Endothelial cell of umbilical vein (primary cell): ENCODE measurements at regions not wholly inside any gene's neighbourhood (a gene's known extent, or its start where the extent isn't known, plus 50 kb on each side); places are given as distances from the start of the nearest gene placed in this dataset.

Experiments used
- BruUV-seq: library from RNA; stranded (reverse); fragments of 400-500 nt; replicated peaks from 2 replicates; lab custom pipeline; 2021; lab: Mats Ljungman, UMichigan
- CTCF ChIA-PET: fragments of 300-600, 350-600 bp; sonication (Branson Sonifier 250); formaldehyde crosslinking; loops from one replicate; lab custom pipeline; 2021; ENCODE audit warnings: antibody characterized with exemption, inconsistent platforms; lab: Charles Lee
- POLR2A ChIA-PET: fragments of 300-600, 350-600 bp; sonication (Branson Sonifier 250); formaldehyde crosslinking; loops from one replicate; lab custom pipeline; 2021; ENCODE audit warnings: antibody characterized with exemption, inconsistent platforms; lab: Charles Lee
- DNase-seq: peaks from one replicate; pipeline ENCODE4 v3.0.0-alpha.2; 2011; ENCODE audit warnings: low read depth, low spot score
- FAIRE-seq: peaks from 2 replicates; lab custom pipeline; 2011; peaks lifted over from hg19 to GRCh38; lab: Jason Lieb, UNC
- H2AFZ ChIP-seq: 2 replicates; pipeline ENCODE4 v1.6.0; 2012; ENCODE audit warnings: low read depth, low read length, control low read depth, inconsistent platforms
- H3K27ac ChIP-seq: 2 replicates; pipeline ENCODE4 v1.5.1; 2011; ENCODE audit warnings: low read depth, mild to moderate bottlenecking, control low read depth, low read length, moderate library complexity; ENCODE audit not compliant: insufficient read depth
- H3K27me3 ChIP-seq, 2 experiments: 2 replicates each; pipeline versions ENCODE4 v1.6.0 to v1.6.1; 2011; ENCODE audit warnings: low read length in 2 of 2, mixed read lengths in 1 of 2; ENCODE audit not compliant: control insufficient read depth in 2 of 2, insufficient read depth in 2 of 2
- H3K36me3 ChIP-seq, 2 experiments: 2 replicates in 1 of 2; 3 replicates in 1 of 2; pipeline ENCODE4 v1.5.1; 2011; ENCODE audit warnings: low read length in 2 of 2, mild to moderate bottlenecking in 1 of 2, moderate library complexity in 1 of 2; ENCODE audit not compliant: control insufficient read depth in 2 of 2, insufficient read depth in 2 of 2; ENCODE audit errors: extremely low read depth in 1 of 2
- H3K4me1 ChIP-seq: 3 replicates; pipeline ENCODE4 v1.5.1; 2011; ENCODE audit warnings: mild to moderate bottlenecking, low read length; ENCODE audit not compliant: control insufficient read depth, insufficient read depth; ENCODE audit errors: extremely low read depth
- H3K4me2 ChIP-seq: 2 replicates; pipeline ENCODE4 v1.6.1; 2011; ENCODE audit warnings: low read length, control low read depth, mixed read lengths; ENCODE audit not compliant: insufficient read depth
- H3K4me3 ChIP-seq, 3 experiments: fragments of 200-600 bp in 1 of 3; sonication (generic), shearing (Covaris generic) in 1 of 3; replicated peaks in 1 of 3; 2 replicates each; pipeline ENCODE4 v1.5.1; 2011 to 2016; ENCODE audit warnings: control low read depth in 3 of 3, low read length in 3 of 3, mild to moderate bottlenecking in 2 of 3, inconsistent platforms in 1 of 3, low read depth in 1 of 3, moderate library complexity in 1 of 3; ENCODE audit not compliant: insufficient read depth in 1 of 3
- H3K79me2 ChIP-seq: 2 replicates; pipeline ENCODE4 v1.6.0; 2012; ENCODE audit warnings: low read length, inconsistent platforms; ENCODE audit not compliant: control insufficient read depth, insufficient read depth
- H3K9ac ChIP-seq: replicated peaks from 2 replicates; pipeline ENCODE3; 2011; ENCODE audit warnings: low read length, control low read depth; ENCODE audit not compliant: insufficient read depth; ENCODE audit errors: extremely low read depth
- H3K9me1 ChIP-seq: replicated peaks from 3 replicates; pipeline ENCODE4 v1.6.0; 2011; ENCODE audit warnings: mild to moderate bottlenecking, low read length; ENCODE audit not compliant: control insufficient read depth, insufficient read depth; ENCODE audit errors: extremely low read depth
- H3K9me3 ChIP-seq: replicated peaks from 2 replicates; pipeline ENCODE4 v1.5.1; 2012; ENCODE audit warnings: low read length, inconsistent platforms; ENCODE audit not compliant: control insufficient read depth, insufficient read depth
- H4K20me1 ChIP-seq: replicated peaks from 2 replicates; pipeline ENCODE3; 2011; ENCODE audit warnings: mild to moderate bottlenecking, low read length; ENCODE audit not compliant: control insufficient read depth, insufficient read depth; ENCODE audit errors: extremely low read depth
- EZH2 ChIP-seq: IDR thresholded peaks from 2 replicates; pipeline ENCODE4 v1.6.1; 2012; ENCODE audit warnings: borderline replicate concordance, low read depth, mild to moderate bottlenecking, moderate library complexity, low read length, inconsistent platforms; ENCODE audit not compliant: severe bottlenecking
- FOS ChIP-seq: IDR thresholded peaks from 2 replicates; pipeline ENCODE4 v1.6.1; 2011; ENCODE audit warnings: mild to moderate bottlenecking, low read length, moderate library complexity, borderline replicate concordance; ENCODE audit not compliant: insufficient read depth
- GATA2 ChIP-seq: IDR thresholded peaks from 2 replicates; pipeline ENCODE4 v1.7.0; 2011; ENCODE audit warnings: low read depth, mild to moderate bottlenecking, moderate library complexity, mixed read lengths, low read length; ENCODE audit not compliant: insufficient read length, insufficient read depth
- JUN ChIP-seq: IDR thresholded peaks from 2 replicates; pipeline ENCODE4 v1.6.1; 2011; ENCODE audit warnings: borderline replicate concordance, low read depth; ENCODE audit not compliant: insufficient read length, insufficient read depth
- MAX ChIP-seq: IDR thresholded peaks from 2 replicates; pipeline ENCODE4 v1.6.1; 2011; ENCODE audit not compliant: insufficient read depth, insufficient read length
- MYC ChIP-seq: IDR thresholded peaks from one replicate; pipeline ENCODE4 v1.6.1; 2011; ENCODE audit warnings: mild to moderate bottlenecking, low read depth, low read length
- POLR2A ChIP-seq: IDR thresholded peaks from 2 replicates; pipeline ENCODE4 v1.6.1; 2012; ENCODE audit warnings: low read depth, mild to moderate bottlenecking, control low read depth, low read length
- POLR2AphosphoS5 ChIP-seq: IDR thresholded peaks from 2 replicates; pipeline ENCODE4 v1.6.1; 2012; ENCODE audit warnings: low read depth, mild to moderate bottlenecking, control low read depth, low read length, moderate library complexity; ENCODE audit not compliant: insufficient read depth
- dilution Hi-C: fragments of 300-500 bp; cut with MboI; formaldehyde crosslinking; loops from one replicate; pipeline ENCODE4 v1.15.0; 2019; ENCODE audit warnings: low sequenced_read_pairs; ENCODE audit not compliant: extremely low pct_ligation_motif_present
- intact Hi-C: fragments of 100-400 bp; cut with micrococcal nuclease; formaldehyde crosslinking; loops from one replicate; pipeline ENCODE4 v1.10.0; 2022
- TF ChIP-seq, protein P1 (sequence below), 2 donors: IDR thresholded peaks; 1 replicate in 1 of 2; 2 replicates in 1 of 2; pipeline ENCODE4 v1.5.1; 2011; ENCODE audit warnings: low read length in 2 of 2, mild to moderate bottlenecking in 2 of 2, moderate library complexity in 2 of 2, control low read depth in 1 of 2, inconsistent platforms in 1 of 2, low read depth in 1 of 2; ENCODE audit not compliant: insufficient read depth in 1 of 2; ENCODE audit errors: extremely low read depth in 1 of 2

DNA sequence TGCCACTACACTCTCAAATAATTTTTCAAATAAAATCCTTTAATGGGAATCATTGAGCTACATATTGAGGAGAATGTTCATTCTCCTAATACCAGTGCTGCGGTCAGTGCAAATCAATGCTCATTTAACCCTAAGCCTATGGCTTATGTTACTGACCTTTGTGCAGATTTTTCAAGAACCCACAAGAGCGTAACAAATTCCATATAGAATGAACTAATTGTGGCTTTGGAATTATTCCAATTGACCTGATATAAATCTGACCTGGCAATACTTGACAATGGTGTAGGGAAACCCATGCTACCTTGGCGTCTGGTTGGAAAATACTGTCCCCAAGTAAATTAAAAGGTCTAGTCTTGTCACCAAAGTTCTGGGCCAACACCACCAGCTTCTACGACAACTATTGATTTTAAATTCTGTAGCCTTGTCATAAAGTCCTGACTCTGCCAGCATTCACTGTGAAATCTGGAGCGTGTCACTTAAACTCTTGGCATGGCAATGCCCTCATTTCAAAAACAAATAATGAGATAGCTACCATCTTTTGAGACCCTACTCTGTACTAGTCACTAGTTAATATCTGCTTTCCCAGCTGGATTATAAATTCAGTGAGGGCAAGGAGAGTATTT, 320.9 kb downstream of the AHR start:
- Histone ChIP-seq H3K79me2 (no peaks in the 10 kb centered on the region), H3K27ac (no peak overlapping the region), H3K4me3 (no peak overlapping the region), H3K4me2 (no peak overlapping the region), H4K20me1 (no peaks in the 10 kb centered on the region), H3K4me1 (no peaks in the 10 kb centered on the region), H3K9me3 (no peaks in the 10 kb centered on the region), H3K27me3 (no peaks in the 10 kb centered on the region), H2AFZ (no peak overlapping the region), H3K9me1 (no peaks in the 10 kb centered on the region), H3K36me3 (no peaks in the 10 kb centered on the region), H3K9ac (no peak overlapping the region)
- TF ChIP-seq MYC (no peak), GATA2 (no peak), MAX (no peak), JUN (no peak), EZH2 (no peak), POLR2A (no peak), POLR2AphosphoS5 (no peak), FOS (no peak)
- TF ChIP-seq, protein P1, sequence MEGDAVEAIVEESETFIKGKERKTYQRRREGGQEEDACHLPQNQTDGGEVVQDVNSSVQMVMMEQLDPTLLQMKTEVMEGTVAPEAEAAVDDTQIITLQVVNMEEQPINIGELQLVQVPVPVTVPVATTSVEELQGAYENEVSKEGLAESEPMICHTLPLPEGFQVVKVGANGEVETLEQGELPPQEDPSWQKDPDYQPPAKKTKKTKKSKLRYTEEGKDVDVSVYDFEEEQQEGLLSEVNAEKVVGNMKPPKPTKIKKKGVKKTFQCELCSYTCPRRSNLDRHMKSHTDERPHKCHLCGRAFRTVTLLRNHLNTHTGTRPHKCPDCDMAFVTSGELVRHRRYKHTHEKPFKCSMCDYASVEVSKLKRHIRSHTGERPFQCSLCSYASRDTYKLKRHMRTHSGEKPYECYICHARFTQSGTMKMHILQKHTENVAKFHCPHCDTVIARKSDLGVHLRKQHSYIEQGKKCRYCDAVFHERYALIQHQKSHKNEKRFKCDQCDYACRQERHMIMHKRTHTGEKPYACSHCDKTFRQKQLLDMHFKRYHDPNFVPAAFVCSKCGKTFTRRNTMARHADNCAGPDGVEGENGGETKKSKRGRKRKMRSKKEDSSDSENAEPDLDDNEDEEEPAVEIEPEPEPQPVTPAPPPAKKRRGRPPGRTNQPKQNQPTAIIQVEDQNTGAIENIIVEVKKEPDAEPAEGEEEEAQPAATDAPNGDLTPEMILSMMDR (IDR thresholded peaks at IDR 0.05; ENCODE audit: extremely low read depth in 1 of 2, insufficient read depth in 1 of 2, low read depth in 1 of 2, low read length in 2 of 2), result no peak
- DNase-seq, result no peak
- BruUV-seq, result no TSS peak
- no peak for FAIRE-seq
- ChIA-PET POLR2A (no interaction called here), CTCF (interaction anchor here (0.7 to 1.4 kb wide), 4 partner anchors 9 to 317 kb away, joined by 3 to 6 read pairs (median 4); no protein-coding TSS in a partner anchor)
- intact Hi-C loops (no loop called here), dilution Hi-C loops (no loop called here)
